ENCODE measurements at regions not wholly inside any gene's neighbourhood (a gene's known extent, or its start where the extent isn't known, plus 50 kb on each side); places are given as distances from the start of the nearest gene placed in this dataset.

DNA sequence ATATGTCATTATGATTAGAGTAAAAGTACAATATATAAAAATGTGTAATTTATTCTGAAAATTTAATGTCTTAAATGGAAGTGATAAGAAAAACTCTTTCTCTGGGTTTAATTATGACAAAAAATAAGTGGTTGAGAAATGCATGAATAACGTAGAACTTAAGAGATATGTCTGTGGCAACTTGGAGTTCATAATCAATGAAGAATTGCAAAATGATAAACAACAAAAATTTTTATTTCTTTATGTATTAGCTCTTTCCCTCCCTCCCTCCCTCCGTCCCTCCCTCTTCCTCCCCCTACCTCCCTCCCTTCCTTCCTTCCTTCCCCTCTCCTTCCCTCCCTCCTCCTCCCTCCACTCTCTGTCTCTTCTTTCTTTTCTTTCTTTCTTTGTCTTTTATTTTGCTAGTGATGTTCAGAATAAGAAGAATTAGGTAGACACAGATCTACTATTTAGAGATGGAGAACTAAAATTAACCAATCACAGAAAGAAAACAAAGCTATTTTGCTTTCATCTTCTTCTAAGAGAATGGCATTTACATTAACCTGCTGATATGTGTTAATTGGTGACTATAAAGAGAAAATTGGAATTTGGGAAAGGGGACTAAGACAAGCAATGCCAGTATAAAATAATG is 96.3 kb upstream of the PDC start:
- DNase-seq (ENCODE audit: low spot score): no peak

DNA sequence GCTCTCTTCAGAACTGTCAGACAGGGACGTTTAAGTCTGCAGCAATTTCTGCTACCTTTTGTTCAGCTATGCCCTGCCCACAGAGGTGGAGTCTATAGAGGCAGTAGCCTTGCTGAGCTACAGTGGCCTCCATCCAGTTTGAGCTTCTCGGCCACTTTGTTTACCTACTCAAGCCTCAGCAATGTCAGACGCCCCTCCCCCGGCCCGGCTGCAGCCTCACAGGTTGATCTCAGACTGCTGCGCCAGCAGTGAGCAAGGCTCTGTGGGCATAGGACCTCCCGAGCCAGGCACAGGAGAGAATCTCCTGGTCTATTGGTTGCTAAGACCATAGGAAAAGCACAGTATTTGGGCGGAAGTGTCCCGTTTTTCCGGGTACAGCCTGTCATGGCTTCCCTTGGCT is 89.9 kb upstream of the PDC start:
- no peak for DNase-seq (ENCODE audit: low spot score)

DNA sequence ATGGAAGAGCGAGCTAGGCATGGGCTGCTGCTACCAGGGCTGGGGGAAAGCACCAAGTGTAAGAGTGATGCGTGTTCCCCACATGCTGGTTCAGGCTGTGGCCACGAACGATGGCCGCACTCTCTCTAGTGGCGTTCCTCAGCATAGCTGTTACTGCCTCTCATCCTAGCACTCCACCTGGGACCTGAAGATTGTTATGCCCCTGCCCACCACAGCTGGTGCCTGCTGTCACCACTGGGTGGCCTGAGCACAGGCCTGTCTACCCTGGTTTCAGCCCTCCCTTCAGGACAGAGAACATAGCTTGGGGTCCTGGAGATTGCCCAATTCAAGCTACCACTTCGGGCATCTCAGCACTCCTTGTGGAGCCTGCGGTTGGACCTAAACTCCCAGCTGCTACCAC is 80.1 kb upstream of the PDC start:
- no peak for DNase-seq (ENCODE audit: low spot score)

DNA sequence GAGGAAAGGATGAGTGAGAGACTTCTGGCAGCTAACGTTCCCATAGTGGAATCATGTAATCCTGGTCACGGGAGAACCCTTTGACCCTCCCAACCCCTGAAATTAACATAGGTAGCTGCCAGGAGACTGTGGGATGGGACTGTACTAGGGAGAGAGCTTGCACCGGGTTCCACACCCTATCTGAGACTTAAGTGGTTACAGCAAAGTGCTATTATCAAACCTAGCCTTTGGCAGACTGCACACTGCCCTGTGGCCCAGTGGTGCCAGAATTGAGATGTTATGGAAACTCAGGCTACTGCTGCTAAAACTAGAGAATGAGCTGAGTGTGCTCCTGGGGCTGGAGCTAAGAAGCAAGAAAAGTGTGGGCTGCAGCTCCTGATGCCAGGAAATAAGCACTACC is 79.6 kb upstream of the PDC start:
- no peak for DNase-seq (ENCODE audit: low spot score)

DNA sequence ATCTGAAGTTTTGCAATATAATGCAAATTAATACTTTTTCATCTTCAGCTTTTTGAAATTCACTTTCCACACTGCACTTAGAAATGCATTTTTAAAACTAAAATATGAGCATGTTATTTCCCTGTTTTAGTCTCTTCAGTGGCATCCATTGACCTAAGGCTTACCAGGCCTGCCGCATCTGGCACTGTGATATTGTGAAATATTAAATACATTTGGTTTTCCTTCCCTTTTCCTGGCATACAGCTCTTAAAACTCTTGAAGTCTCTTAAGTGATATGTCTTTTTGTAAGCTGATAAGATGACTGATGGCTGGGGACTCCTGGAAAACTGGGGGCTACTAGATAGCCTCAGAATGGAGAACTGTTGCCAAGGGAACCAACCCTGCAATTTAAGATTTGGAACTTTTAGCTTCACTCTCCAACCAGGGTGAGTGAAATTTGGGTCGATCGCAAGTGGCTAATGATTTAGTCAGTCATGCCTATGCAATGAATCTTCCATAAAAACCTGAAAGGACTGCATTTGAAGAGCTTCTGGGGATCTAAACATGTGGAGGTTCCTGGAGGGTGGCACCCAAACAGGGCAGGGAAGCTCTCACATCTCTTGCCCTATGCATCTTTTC is 75.5 kb upstream of the PDC start:
- DNase-seq (ENCODE audit: low spot score): no peak

DNA sequence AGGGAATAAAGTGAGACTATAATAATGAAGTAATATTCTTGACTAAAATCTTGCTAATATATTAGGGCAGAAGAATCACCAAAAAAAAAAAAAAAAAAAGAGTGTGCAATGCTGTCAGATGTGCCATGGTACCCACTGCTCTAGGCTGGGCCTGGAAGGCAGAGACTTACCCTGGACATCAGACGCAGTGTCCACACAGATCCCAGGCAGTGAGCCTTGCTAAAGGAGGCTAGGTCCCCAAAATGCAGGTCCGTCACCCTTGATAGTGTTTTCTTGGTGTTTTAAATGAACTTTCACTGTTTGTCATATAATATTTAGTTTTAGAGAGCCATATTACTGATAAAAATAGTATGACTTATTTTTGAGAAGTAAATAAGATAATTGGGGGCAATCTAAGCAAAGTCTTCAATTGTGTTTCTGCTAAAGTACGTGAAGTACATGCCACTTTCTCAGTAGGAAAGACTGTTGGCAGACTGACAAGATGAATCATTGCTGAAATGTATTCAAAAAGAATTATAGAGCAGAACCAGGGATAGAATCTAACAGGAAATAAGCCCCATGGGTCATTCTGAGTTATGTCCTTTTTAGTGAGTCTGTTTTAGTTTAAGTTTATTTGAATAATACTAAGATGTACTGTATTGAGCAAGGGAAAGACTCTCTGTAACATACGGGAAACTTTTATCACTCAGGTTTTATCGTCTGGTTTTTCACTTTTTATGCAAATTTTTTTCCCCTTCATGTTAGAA is 74.6 kb upstream of the PDC start:
- DNase-seq (ENCODE audit: low spot score): peak; percentile 81

DNA sequence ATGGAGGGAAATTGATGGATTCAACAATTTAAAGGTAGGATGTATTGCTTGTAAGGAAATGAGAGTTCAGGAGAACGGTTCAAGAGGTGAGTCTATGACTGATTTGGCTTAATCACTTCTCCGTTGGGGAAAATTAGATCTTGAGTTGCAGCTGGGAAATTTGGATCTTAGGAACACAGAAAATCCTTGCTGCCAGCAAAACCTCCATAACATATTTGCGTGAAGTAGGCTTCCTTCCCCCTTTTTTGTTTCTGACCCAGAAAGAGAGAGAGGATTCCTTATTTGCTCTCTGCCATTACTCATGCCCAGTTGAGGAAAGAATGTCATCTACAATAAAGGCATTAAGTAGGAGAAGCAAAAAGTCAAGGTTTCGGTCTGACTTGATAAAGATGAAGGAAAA is 73.5 kb upstream of the PDC start:
- no peak for DNase-seq (ENCODE audit: low spot score)

DNA sequence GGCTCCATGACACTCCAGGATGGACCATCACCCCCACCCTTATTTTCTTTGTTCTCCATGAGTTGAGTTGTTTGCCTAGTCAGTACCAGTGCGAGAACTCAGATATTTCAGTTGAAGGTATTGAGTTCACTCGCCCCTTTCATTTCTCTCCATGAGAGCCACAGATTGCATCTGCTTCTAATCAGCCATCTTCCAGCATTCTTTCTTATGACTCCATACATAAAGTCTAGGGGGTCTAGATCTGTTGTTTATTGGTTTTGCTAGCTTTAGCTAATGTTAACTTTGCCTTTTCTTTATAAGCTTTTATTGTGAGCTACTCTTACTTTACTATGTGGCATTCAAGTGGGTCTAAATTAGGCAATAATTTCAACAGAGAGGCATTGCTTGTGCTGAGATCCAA is 71.6 kb upstream of the PDC start:
- no peak for DNase-seq (ENCODE audit: low spot score)

DNA sequence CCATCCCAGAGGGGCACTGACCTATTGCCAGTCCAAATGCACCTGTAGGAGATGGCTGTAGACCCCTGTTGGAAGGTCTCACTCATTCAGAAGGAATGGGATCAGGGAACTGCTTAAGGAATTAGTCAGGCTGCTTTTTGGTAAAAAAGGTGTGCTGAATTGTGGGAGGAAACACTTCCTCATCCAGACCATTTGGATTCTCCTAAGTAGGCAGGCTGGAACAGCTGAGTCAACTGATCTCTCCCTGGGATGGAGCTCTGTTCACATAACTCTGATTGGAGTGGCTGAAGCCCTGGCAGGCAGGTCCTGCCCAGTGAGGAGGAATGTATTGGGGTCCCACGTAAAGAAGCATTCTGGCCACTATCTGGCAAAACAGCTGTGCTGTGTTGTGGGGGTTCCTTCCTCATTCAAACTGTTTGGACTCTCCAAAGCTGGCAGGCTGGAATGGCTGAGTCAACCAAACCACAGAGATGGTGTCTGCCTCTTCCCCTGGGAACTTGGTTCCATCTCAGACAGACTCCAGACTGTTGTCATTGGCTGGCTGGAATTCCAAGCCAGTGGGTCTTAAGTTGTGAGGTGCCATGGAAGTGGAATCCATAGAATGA is 70.7 kb upstream of the PDC start:
- DNase-seq (ENCODE audit: low spot score): peak; percentile 75

DNA sequence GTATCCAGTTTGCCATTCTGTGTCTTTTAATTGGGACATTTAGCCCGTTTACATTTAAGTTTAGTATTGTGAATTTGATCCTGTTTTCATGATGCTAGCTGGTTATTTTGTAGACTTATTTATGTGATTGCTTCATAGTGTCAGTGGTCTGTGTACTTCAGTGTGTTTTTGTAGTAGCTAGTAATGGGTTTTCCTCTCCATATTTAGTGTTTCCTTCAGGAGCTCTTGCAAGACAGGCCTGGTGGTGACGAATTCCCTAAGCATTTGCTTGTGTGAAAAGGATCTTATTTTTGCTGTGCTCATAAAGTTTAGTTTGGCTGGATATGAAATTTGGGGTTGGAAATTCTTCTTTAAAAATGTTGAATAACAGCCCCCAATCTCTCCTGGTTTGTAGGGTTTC is 69.2 kb upstream of the PDC start:
- no peak for DNase-seq (ENCODE audit: low spot score)

DNA sequence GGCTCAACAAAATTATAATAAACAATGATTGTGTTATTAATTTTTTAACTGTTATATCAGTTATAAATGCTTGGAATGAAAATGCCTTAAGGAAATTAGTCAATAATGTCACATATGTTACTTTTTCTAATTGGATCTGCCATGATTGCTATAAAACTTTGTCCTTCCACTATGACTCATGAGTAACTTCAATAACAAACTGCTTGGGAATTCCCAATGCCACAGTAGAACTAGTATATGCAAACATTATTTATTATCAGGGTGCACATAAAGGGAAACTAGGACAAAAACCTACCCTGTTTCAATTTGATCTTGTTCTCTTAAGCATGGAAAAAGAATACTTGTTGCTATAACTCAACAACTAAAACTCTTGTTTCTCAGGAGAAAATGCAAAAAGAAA is 59.1 kb upstream of the PDC start:
- peak; percentile 6 for DNase-seq (ENCODE audit: low spot score)

DNA sequence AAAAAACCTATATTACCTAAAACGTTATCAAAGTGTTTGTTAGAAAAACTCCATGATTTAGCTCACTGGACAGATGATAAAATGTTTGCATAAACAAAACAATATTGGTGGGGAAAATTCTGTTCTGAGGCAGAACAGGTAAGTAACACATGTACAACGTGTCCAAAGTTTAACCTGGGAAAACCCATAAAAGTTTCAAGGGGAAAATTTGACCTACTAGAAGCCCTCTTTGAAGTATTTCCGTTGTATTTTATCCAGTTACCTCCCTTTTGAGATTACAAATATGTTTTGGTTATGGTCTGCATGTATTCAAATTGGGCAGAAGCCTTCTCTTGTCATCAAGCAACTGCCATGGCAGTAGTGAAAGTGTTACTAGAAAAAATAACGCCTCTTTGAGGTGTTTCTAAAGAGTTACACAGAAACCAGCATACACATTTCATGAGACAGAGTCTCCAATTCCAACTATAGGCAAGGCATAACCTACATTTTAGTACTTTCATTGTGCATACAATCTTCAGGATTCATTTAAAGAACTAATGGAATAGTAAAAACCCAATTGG is 58.0 kb upstream of the PDC start:
- no peak for DNase-seq (ENCODE audit: low spot score)

DNA sequence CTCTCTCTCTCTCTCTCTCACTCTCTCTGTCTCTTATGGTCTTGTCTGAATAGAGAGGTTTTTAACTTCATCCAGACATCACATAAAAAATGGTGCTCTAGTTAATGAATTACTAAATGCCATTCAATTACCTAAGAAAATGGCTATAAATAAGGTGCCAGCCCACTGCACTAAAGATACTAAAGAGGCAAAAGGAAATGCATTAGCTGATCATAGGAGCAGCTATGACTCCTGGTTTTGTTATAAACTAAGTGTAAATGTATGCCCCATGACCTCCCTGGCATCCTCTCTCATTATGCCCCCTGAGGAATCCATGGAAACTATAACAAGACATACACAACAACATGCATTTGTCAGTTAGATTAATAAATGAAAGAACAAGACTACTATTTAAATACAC is 57.5 kb upstream of the PDC start:
- peak; percentile 23 for DNase-seq (ENCODE audit: low spot score)

DNA sequence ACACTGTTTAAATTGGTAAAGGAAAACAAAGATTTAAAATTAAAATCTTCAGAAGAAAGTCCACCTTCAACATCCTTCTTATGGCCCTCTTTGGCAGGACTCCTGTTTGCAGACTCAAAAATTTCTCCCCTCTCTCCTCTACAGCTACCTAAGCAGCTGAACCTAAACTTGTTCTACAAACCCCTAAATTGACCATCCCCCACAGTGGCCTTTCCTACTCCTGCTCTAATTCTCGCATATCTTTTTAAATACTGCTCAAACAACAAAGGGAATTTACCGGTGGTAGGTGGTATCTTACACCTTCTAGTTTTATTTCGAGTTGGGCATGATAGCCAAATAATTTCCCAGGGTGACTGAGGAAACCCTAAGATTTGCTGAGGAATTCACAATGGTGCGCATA is 53.5 kb upstream of the PDC start:
- no peak for DNase-seq (ENCODE audit: low spot score)

DNA sequence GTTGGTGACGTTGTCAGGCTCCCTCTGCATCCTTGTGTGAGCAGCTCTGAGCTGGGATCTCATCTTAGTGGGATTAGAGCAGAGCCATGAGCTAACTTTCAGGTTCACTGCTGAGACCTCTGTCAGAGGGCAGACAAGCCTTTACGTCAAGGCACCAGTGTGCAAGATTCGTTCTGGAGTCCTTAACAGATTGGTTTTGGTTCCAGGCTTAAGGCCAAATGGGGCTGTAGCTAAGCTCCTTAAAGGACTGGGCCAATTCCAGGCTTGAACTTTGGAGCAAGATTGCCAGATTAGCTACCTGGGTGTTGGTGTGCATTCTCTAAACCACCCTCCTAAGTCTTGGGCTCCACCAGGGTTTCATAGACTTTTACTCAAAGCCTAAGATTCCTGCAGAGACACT is 52.6 kb upstream of the PDC start:
- DNase-seq (ENCODE audit: low spot score): no peak

DNA sequence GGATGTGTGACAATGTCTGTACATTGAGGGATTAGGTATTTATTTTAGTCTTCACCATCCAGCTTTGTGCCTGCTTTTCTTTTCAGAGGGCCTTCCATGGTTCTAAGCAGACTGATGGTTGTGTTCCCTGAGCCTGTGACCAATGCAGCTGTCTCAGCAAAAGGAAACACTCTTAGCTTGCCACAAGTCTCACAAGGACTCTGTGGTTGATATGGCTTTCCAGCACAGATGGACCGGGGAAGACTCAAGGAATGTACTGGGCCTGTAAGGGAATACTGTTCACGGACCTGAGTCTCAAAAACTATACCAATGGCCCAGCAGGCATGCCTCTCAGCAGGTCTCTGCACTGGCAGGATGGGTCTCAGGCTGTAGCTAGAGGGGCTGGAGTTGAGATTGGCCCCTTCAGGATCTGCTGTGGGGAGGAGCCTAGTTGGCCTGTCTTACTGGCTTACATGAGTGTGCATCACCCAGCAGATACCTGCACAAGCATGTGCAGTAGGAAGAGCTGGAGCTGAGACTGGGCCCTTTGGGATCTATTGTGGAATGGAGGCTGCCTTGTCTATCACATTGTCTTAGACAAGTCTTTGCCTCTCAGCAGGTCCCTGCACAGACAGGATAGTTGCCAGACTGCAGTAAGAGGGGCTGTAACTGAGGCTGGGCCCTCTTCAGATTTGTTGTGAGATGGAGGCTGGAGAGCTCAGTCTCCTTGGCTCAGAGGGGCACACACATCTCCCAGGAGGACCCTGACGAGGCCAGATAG is 52.0 kb upstream of the PDC start:
- no peak for DNase-seq (ENCODE audit: low spot score)

DNA sequence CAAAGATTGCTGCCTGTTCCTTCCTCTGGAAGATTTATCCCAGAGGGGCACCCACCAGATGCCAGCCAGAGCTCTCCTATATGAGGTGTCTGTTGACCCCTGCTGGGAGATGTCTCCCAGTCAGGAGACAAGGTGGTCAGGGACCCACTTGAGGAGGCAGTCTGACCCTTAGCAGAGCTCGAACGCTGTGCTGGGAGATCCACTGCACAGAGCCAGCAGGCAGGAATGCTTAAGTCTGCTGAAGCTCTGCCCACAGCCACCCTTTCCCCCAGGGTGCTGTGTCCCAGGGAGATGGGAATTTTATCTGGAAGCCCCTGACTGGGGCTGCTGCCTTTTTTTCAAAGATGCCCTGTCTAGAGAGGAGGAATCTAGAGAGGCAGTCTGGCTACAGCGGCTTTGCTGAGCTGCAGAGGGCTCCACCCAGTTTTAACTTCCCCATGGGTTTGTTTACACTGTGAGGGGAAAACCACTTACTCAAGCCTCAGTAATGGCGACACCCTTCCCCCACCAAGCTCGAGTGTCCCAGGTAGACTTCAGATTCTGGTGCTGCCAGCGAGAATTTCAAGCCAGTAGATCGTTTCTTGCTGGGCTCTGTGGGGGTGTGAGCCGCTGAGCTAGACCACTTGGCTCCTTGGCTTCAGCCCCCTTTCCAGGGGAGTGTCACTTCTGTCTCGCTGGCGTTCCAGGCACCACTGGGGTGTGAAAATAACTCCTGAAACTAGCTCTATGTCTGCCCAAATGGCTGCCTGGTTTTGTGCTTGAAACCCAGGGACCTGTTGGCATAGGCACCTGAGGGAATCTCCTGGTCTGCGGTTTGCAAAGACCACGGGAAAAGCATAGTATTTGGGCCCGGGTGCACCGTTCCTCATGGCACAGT is 51.1 kb upstream of the PDC start:
- DNase-seq (ENCODE audit: low spot score): peak; percentile 53

All from kidney tubule cell (primary cell).